Peyer's patch (tissue), 4 donors: ENCODE measurements at regions not wholly inside any gene's neighbourhood (a gene's known extent, or its start where the extent isn't known, plus 50 kb on each side); places are given as distances from the start of the nearest gene placed in this dataset.

Experiments used
- DNase-seq, 3 donors: peaks; one replicate each; pipeline ENCODE4 v3.0.0-alpha.2; 2017 to 2019
- H3K27ac ChIP-seq, 4 donors: fragments of 200-600 bp; sonication (generic); one replicate each; pipeline ENCODE4 v1.5.1; 2016 to 2019
- H3K27me3 ChIP-seq, 2 donors: fragments of 200-600 bp; sonication (generic); one replicate each; pipeline ENCODE4 v1.5.1; 2019
- H3K36me3 ChIP-seq, 3 donors: fragments of 200-600 bp; sonication (generic); one replicate each; pipeline ENCODE4 v1.5.1; 2016 to 2019
- H3K4me1 ChIP-seq, 4 donors: fragments of 200-600 bp; sonication (generic); one replicate each; pipeline ENCODE4 v1.5.1; 2016 to 2019
- H3K4me3 ChIP-seq, 4 donors: fragments of 200-600 bp; sonication (generic); 1 replicate in 3 of 4; 2 replicates in 1 of 4; pipeline ENCODE4 v1.5.1; 2016 to 2019; ENCODE audit warnings: mild to moderate bottlenecking in 1 of 4
- H3K9me3 ChIP-seq, 4 donors: fragments of 200-600 bp; sonication (generic); one replicate each; pipeline ENCODE4 v1.5.1; 2016 to 2019; ENCODE audit warnings: mild to moderate bottlenecking in 1 of 4
- CTCF ChIP-seq, 6 experiments: fragments of 450-650 bp in 4 of 6; fragments of 200-600 bp in 2 of 6; sonication (generic) in 1 of 6; IDR thresholded peaks; one replicate each; pipeline ENCODE4 v1.5.1; 2017 to 2019; ENCODE audit warnings: antibody characterized with exemption in 6 of 6, mild to moderate bottlenecking in 3 of 6, moderate library complexity in 1 of 6
- POLR2A ChIP-seq, 2 donors: fragments of 450-650 bp; IDR thresholded peaks; one replicate each; pipeline ENCODE4 v1.5.1; 2017; ENCODE audit warnings: antibody characterized with exemption in 2 of 2, mild to moderate bottlenecking in 2 of 2, moderate library complexity in 2 of 2

DNA sequence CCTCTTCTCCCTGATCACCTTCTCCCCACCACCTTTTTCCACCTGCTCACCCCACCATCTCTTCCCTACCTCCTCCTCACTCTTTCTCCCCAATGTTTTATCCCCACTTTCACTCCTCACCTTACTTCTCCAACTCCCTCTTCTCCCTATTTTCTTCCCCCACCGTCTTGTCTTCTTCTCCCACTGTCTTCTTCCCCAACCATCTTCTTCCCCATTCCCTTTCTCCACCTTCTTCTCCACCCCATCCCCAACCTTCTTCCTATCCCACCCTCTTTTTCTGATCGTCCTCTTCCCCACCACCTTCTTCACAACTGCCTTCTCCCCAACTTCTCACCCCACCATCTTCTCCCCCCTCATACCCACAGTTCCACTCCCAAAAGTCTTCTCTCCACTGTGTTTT is 929.4 kb downstream of the UQCRFS1 start:
- Histone ChIP-seq H3K4me1 (no peaks in the 10 kb centered on the region), H3K4me3 (no peak overlapping the region), H3K27me3 (no peaks in the 10 kb centered on the region), H3K36me3 (no peaks in the 10 kb centered on the region), H3K27ac (no peak overlapping the region), H3K9me3 (peaks cover 0 to 5% (median 0%) of the 10 kb centered on the region in 4 donors)
- DNase-seq: no peak
- TF ChIP-seq CTCF (IDR thresholded peaks at IDR 0.05) (no peak), POLR2A (IDR thresholded peaks at IDR 0.05) (no peak)

DNA sequence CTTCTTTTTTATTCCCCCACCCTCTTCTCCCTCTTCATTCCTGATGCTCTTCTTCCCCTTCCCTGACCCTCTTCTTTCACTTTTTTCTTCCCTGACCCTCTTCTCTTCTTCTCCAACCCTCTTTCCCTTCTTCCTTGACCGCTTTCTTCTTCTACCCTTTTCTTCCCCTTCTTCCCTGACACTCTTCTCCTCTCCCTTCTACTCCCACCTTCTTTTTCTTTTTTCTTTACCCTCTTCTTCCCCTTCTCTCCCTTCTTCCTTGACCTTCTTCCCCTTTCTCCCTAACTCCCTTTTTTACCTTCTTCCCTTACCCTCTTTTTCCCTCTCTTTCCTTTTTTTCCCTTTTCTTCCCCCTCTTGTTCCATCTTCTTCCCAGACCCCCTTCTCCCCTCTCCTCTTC is 931.3 kb downstream of the UQCRFS1 start:
- no peak for TF ChIP-seq POLR2A (IDR thresholded peaks at IDR 0.05)
- no peak for DNase-seq
- no peak overlapping the region for H3K27ac ChIP-seq
- H3K27me3 ChIP-seq: no peaks in the 10 kb centered on the region
- no peaks in the 10 kb centered on the region for H3K36me3 ChIP-seq
- H3K9me3 ChIP-seq: no peaks in the 10 kb centered on the region
- H3K4me3 ChIP-seq: no peak overlapping the region
- H3K4me1 ChIP-seq: no peaks in the 10 kb centered on the region

DNA sequence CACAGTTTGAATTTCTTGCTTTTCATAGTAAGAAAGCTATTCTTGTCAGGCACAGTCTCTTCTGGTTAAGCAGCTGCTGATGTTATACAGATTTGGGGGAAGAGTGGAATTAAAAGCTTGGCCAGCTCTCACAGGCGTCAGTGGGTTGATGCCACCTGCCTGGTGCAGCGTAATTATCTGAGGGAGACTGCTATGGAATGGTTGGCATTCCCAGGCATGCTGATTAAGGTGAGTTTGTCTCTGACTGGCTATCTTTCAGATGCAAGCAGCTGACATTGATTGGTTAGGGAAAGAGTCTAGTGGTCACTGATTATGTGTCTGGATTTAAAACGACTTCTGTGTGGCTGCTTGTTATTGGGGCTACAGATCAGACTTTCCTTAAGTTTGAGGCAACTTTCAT is 948.4 kb downstream of the UQCRFS1 start:
- H3K9me3 ChIP-seq: peaks cover 0 to 3% (median 0%) of the 10 kb centered on the region in 4 donors
- no peaks in the 10 kb centered on the region for H3K36me3 ChIP-seq
- H3K4me1 ChIP-seq: no peaks in the 10 kb centered on the region
- H3K27me3 ChIP-seq: no peaks in the 10 kb centered on the region
- DNase-seq: no peak
- TF ChIP-seq CTCF (IDR thresholded peaks at IDR 0.05) (no peak), POLR2A (IDR thresholded peaks at IDR 0.05) (no peak)
- H3K27ac ChIP-seq: no peak overlapping the region
- no peak overlapping the region for H3K4me3 ChIP-seq

- TF ChIP-seq CTCF (IDR thresholded peaks at IDR 0.05) (no peak), POLR2A (IDR thresholded peaks at IDR 0.05) (no peak)
- H3K9me3 ChIP-seq: no peaks in the 10 kb centered on the region
Measured at GRCh38 chr19:28258829-28259228, 954.1 kb downstream of the UQCRFS1 start.

DNA sequence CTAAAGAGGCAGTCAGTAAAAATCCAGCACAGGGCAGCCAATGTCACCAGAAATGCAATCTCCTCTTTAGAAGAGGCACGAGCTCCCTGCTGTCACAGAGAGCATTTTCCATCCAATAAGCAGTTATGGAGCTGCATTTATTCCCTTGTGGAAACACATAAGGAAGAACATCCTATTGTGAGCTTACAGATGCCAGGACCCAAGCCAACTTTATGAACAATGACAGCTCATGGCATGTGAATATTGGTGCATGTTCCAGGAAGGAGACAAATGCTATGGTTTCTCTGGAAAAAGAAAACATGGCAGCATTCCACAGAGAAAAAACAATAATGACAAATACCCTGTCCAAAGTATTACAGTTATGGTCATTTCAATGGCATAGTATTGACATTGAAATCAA is 955.6 kb downstream of the UQCRFS1 start:
- Histone ChIP-seq H3K4me1 (no peaks in the 10 kb centered on the region), H3K4me3 (no peak overlapping the region), H3K27me3 (no peaks in the 10 kb centered on the region), H3K27ac (no peak overlapping the region), H3K36me3 (no peaks in the 10 kb centered on the region), H3K9me3 (no peaks in the 10 kb centered on the region)
- TF ChIP-seq POLR2A (IDR thresholded peaks at IDR 0.05) (no peak), CTCF (IDR thresholded peaks at IDR 0.05) (no peak)
- no peak for DNase-seq

More at GRCh38 chr19:28258829-28259228, 954.1 kb downstream of the UQCRFS1 start:
- H3K27ac ChIP-seq: no peak overlapping the region
- H3K36me3 ChIP-seq: no peaks in the 10 kb centered on the region
- H3K4me3 ChIP-seq: no peak overlapping the region
- H3K4me1 ChIP-seq: no peaks in the 10 kb centered on the region
- no peak for DNase-seq
- H3K27me3 ChIP-seq: no peaks in the 10 kb centered on the region

DNA sequence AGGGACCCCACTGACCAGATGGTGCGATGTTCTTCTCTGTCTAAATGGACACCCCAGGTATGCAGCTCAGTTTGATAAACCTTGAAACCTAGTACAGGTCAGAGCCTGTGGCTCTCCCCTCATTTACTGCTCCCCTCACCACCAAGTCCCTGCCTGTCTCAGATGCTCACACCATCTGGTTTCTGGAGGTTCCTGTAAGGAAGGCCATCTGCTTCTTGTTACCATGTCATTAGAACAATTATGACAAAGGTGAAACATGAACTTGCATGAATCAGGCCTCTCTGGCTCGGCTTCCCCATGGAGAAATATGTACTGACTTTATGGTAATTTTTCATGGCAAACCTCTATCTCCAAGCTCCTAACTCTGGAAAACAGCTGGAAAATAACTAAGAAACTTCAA is 965.7 kb downstream of the UQCRFS1 start:
- Histone ChIP-seq H3K36me3 (no peaks in the 10 kb centered on the region), H3K4me1 (no peaks in the 10 kb centered on the region), H3K9me3 (peaks cover 0 to 4% (median 0%) of the 10 kb centered on the region in 4 donors), H3K4me3 (no peak overlapping the region), H3K27ac (no peak overlapping the region), H3K27me3 (no peaks in the 10 kb centered on the region)
- TF ChIP-seq POLR2A (IDR thresholded peaks at IDR 0.05) (no peak), CTCF (IDR thresholded peaks at IDR 0.05) (no peak)
- no peak for DNase-seq
